PC-3 (cell line): ENCODE measurements at regions not wholly inside any gene's neighbourhood (a gene's known extent, or its start where the extent isn't known, plus 50 kb on each side); places are given as distances from the start of the nearest gene placed in this dataset.

Experiments used
- ATAC-seq: fragments of 200-7000 bp; cut with Tn5 transposase; 2 replicates; pipeline ENCODE4 v1.9.1; 2020; ENCODE audit warnings: mild to moderate bottlenecking, moderate library complexity
- BruUV-seq: library from RNA; stranded (reverse); fragments of 400-500 nt; replicated peaks from 2 replicates; lab custom pipeline; 2021; lab: Mats Ljungman, UMichigan
- CTCF ChIA-PET: fragments of 300-600 bp; sonication (Branson Sonifier 250); formaldehyde crosslinking; loops from one replicate; lab custom pipeline; 2022; ENCODE audit warnings: antibody characterized with exemption; lab: Charles Lee
- POLR2A ChIA-PET: fragments of 300-600 bp; sonication (Branson Sonifier 250); formaldehyde crosslinking; loops from one replicate; lab custom pipeline; 2022; ENCODE audit warnings: antibody characterized with exemption; ENCODE audit not compliant: unreplicated experiment; lab: Charles Lee
- DNase-seq: peaks from one replicate; pipeline ENCODE4 v3.0.0-alpha.2; 2015
- H2AFZ ChIP-seq: fragments of 300-600 bp; sonication (generic); 2 replicates; pipeline ENCODE4 v1.6.0; 2016; ENCODE audit warnings: antibody characterized with exemption, low read length
- H3F3A ChIP-seq: fragments of 300-600 bp; sonication (generic); one replicate; pipeline ENCODE4 v1.6.0; 2017; ENCODE audit warnings: antibody characterized with exemption, low read length, control low read depth, mild to moderate bottlenecking; ENCODE audit not compliant: unreplicated experiment
- H3K27ac ChIP-seq: fragments of 300-600 bp; sonication (generic); 2 replicates; pipeline ENCODE4 v1.5.1; 2016; ENCODE audit warnings: mild to moderate bottlenecking, low read length
- H3K27me3 ChIP-seq: fragments of 300-600 bp; sonication (generic); 2 replicates; pipeline ENCODE4 v1.6.1; 2016; ENCODE audit warnings: low read length, mixed read lengths
- H3K36me3 ChIP-seq: fragments of 300-600 bp; sonication (generic); 2 replicates; pipeline ENCODE4 v1.6.1; 2016; ENCODE audit warnings: low read depth, mixed run types, low read length, mixed read lengths
- H3K4me1 ChIP-seq: fragments of 300-600 bp; sonication (generic); 2 replicates; pipeline ENCODE4 v1.5.1; 2016; ENCODE audit warnings: low read length; ENCODE audit not compliant: insufficient read depth
- H3K4me2 ChIP-seq: fragments of 300-600 bp; sonication (generic); 2 replicates; pipeline ENCODE4 v1.6.0; 2016; ENCODE audit warnings: low read length
- H3K4me3 ChIP-seq: fragments of 300-600 bp; sonication (generic); 2 replicates; pipeline ENCODE4 v1.5.1; 2016; ENCODE audit warnings: mild to moderate bottlenecking, low read length, mixed read lengths
- H3K79me2 ChIP-seq: fragments of 300-600 bp; sonication (generic); 2 replicates; pipeline ENCODE4 v1.6.1; 2017; ENCODE audit warnings: low read length, mixed read lengths
- H3K9ac ChIP-seq: fragments of 300-600 bp; sonication (generic); 2 replicates; pipeline ENCODE4 v1.6.0; 2016; ENCODE audit warnings: mild to moderate bottlenecking, low read length
- H3K9me2 ChIP-seq: fragments of 300-600 bp; sonication (generic); replicated peaks from 2 replicates; pipeline ENCODE4 v1.6.1; 2016; ENCODE audit warnings: mixed run types, low read length, mixed read lengths
- H3K9me3 ChIP-seq: fragments of 300-600 bp; sonication (generic); 2 replicates; pipeline ENCODE4 v1.6.1; 2016; ENCODE audit warnings: low read length, mixed read lengths
- H4K20me1 ChIP-seq: fragments of 300-600 bp; sonication (generic); 2 replicates; pipeline ENCODE4 v1.6.1; 2016; ENCODE audit warnings: low read length, mixed read lengths
- EZH2 ChIP-seq: fragments of 300-600 bp; sonication (generic); IDR thresholded peaks from one replicate; pipeline ENCODE4 v1.6.1; 2017; ENCODE audit warnings: antibody characterized with exemption, mild to moderate bottlenecking, low read length; ENCODE audit not compliant: unreplicated experiment
- EZH2phosphoT487 ChIP-seq: fragments of 300-600 bp; sonication (generic); IDR thresholded peaks from 2 replicates; pipeline ENCODE4 v1.6.1; 2018; ENCODE audit warnings: mild to moderate bottlenecking, antibody characterized with exemption, low read length, borderline replicate concordance
- intact Hi-C: fragments of 100-400 bp; cut with micrococcal nuclease; formaldehyde crosslinking; loops from 2 replicates; pipeline ENCODE4 v1.9.0; 2023
- TF ChIP-seq, protein P1 (sequence below): fragments of 300-600 bp; sonication (generic); conservative IDR thresholded peaks from 2 replicates; pipeline ENCODE4 v1.5.1; 2017; ENCODE audit warnings: antibody characterized with exemption, low read depth, mild to moderate bottlenecking, low read length

DNA sequence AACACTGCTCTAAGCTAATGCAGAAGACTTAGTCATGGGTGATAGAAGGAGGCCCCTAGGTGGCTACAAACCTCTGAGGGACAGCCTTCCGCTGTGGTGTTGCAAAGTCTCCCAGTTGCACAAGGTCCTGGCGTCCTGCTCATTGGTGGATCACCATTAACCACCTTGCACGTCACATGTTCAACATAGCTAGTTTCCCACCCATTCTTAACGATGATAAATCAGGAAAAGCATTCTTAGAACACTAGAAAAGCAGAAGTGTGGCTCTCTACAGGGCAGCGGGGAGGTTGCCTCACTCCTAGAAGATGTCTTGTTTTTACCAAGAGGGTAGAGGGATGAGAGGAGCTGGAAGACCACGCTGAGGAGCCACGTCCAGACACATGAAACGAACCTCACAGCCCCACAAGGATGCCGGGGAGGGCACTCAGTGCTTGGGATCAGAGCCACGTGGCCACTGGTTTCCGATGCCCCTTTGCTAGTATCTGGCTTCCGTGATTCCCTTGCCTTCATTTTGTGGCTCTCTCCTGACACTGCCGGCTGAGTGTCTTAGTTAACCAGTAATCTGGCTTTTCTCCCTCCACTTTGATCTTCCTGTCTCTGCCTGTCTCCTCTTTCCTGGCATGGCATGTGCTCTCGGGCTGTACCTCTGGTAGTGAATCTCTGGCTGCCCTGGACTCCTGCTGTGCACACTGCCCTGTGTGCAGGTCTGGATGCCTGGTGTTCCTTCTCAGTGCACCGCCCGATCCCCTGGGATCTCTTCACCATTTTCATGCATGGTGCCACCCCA lies 91.4 kb upstream of the NEDD9 start:
- Histone ChIP-seq H3K4me1 (peaks cover 28% of the 10 kb centered on the region), H3K9ac (no peak overlapping the region), H3K27ac (no peak overlapping the region), H3K36me3 (no peaks in the 10 kb centered on the region), H3K4me3 (no peak overlapping the region), H3K9me2 (no peaks in the 10 kb centered on the region), H3F3A (no peaks in the 10 kb centered on the region), H3K27me3 (no peaks in the 10 kb centered on the region), H3K4me2 (no peak overlapping the region), H3K79me2 (no peaks in the 10 kb centered on the region), H4K20me1 (no peaks in the 10 kb centered on the region), H3K9me3 (no peaks in the 10 kb centered on the region), H2AFZ (no peak overlapping the region)
- no TSS peak for BruUV-seq
- ChIA-PET CTCF (no interaction called here), POLR2A (no interaction called here)
- TF ChIP-seq, protein P1, sequence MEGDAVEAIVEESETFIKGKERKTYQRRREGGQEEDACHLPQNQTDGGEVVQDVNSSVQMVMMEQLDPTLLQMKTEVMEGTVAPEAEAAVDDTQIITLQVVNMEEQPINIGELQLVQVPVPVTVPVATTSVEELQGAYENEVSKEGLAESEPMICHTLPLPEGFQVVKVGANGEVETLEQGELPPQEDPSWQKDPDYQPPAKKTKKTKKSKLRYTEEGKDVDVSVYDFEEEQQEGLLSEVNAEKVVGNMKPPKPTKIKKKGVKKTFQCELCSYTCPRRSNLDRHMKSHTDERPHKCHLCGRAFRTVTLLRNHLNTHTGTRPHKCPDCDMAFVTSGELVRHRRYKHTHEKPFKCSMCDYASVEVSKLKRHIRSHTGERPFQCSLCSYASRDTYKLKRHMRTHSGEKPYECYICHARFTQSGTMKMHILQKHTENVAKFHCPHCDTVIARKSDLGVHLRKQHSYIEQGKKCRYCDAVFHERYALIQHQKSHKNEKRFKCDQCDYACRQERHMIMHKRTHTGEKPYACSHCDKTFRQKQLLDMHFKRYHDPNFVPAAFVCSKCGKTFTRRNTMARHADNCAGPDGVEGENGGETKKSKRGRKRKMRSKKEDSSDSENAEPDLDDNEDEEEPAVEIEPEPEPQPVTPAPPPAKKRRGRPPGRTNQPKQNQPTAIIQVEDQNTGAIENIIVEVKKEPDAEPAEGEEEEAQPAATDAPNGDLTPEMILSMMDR, result no peak
- no peak for TF ChIP-seq EZH2
- no peak for TF ChIP-seq EZH2phosphoT487
- ATAC-seq (no peak), DNase-seq (no peak)
- intact Hi-C loops, result no loop called here

DNA sequence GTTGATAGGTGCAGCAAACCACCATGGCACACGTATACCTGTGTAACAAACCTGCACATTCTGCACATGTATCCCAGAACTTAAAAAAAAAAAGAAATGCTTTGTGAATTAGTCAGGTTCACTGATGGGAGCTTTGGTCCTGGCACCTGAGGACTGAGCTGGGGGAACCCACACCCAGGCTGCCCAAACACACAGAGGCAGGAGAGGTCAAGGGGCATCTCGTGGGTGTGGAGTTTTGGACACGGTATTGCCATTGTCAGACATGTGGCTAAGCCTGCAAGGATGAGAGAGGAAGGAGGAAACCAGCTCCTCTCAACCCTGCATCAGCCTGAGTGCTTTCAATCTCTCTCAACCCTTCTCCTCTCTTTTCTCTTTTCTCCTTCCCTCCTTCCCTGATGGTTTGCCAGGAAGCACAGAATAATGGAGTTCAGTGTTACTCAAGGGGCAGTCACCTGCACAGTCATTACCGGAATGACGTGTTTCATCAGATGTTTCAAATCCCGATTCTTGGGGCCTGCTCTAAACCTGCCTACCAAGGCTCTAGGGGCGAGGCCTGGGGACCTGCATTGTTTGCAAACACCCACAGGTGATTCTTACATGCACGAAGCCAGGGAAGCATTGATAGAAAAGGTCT lies 89.9 kb upstream of the NEDD9 start:
- no peaks in the 10 kb centered on the region for H4K20me1 ChIP-seq
- peaks cover 40% of the 10 kb centered on the region for H3K4me1 ChIP-seq
- intact Hi-C loops, result no loop called here
- H3K4me2 ChIP-seq, result peak overlapping the region; percentile 45
- no peaks in the 10 kb centered on the region for H3K9me2 ChIP-seq
- no peaks in the 10 kb centered on the region for H3K9me3 ChIP-seq
- peak overlapping the region; percentile 44 for H3K9ac ChIP-seq
- ChIA-PET POLR2A (interaction anchor here (0.8 kb wide), 1 partner anchor 90 kb away, joined by 11 read pairs; the partner anchor contains the start of gene NEDD9), CTCF (no interaction called here)
- BruUV-seq, result no TSS peak
- TF ChIP-seq, protein P1, result no peak
- TF ChIP-seq EZH2phosphoT487, result no peak
- no peak for TF ChIP-seq EZH2
- H3K27me3 ChIP-seq, result no peaks in the 10 kb centered on the region
- peak; percentile 78 for DNase-seq
- no peaks in the 10 kb centered on the region for H3K79me2 ChIP-seq
- no peaks in the 10 kb centered on the region for H3F3A ChIP-seq
- H3K4me3 ChIP-seq, result no peak overlapping the region
- no peaks in the 10 kb centered on the region for H3K36me3 ChIP-seq
- peak; percentile 68 for ATAC-seq
- peak overlapping the region; percentile 87 for H3K27ac ChIP-seq
- peak overlapping the region; percentile 56 for H2AFZ ChIP-seq
